PFSK-1 (cell line): ENCODE measurements at regions not wholly inside any gene's neighbourhood (a gene's known extent, or its start where the extent isn't known, plus 50 kb on each side); places are given as distances from the start of the nearest gene placed in this dataset.
A peak's percentile ranks its signal among the peaks of the same experiment; 100 is the strongest.

Experiments
- FOXP2 ChIP-seq: optimal IDR thresholded peaks from 2 replicates; pipeline ENCODE3; 2011; ENCODE audit warnings: borderline replicate concordance, control low read depth, inconsistent platforms; ENCODE audit not compliant: insufficient read depth; ENCODE audit errors: extremely low read length, extremely low read depth
- POLR2AphosphoS5 ChIP-seq: IDR thresholded peaks from 2 replicates; pipeline ENCODE4 v1.6.1; 2012; ENCODE audit warnings: low read depth, mild to moderate bottlenecking, control low read depth, low read length, moderate library complexity
- REST ChIP-seq, 2 experiments: IDR thresholded peaks; 2 replicates each; pipeline versions ENCODE4 v1.6.1 to v1.8.0; 2011 to 2012; ENCODE audit warnings: low read depth in 2 of 2, low read length in 2 of 2, control low read depth in 1 of 2, inconsistent platforms in 1 of 2, mild to moderate bottlenecking in 1 of 2, moderate library complexity in 1 of 2; ENCODE audit not compliant: insufficient read depth in 1 of 2
- SIN3A ChIP-seq: IDR thresholded peaks from 2 replicates; pipeline ENCODE4 v1.6.1; 2012; ENCODE audit warnings: mild to moderate bottlenecking, low read length, moderate library complexity, borderline replicate concordance; ENCODE audit not compliant: insufficient read depth
- TAF1 ChIP-seq: IDR thresholded peaks from 2 replicates; pipeline ENCODE4 v1.6.1; 2012; ENCODE audit warnings: low read length, control low read depth, borderline replicate concordance; ENCODE audit not compliant: insufficient read depth

- TF ChIP-seq FOXP2 (no peak), POLR2AphosphoS5 (no peak), TAF1 (no peak), SIN3A (no peak), REST (IDR thresholded peaks at IDR 0.05; ENCODE audit: insufficient read depth in 1 of 2, low read depth in 2 of 2, low read length in 2 of 2) (no peak)
Measured at GRCh38 chr1:108059945-108060344, 95.0 kb upstream of the VAV3 start.

GRCh38 chr1:108057541-108057940 lies 92.6 kb upstream of the VAV3 start:
- TF ChIP-seq SIN3A (no peak), FOXP2 (peak; percentile 21)

- no peak for TF ChIP-seq TAF1
- TF ChIP-seq POLR2AphosphoS5, result no peak
- TF ChIP-seq REST (IDR thresholded peaks at IDR 0.05; ENCODE audit: insufficient read depth in 1 of 2, low read depth in 2 of 2, low read length in 2 of 2), result no peak
- no peak for TF ChIP-seq SIN3A
- no peak for TF ChIP-seq FOXP2
Measured at GRCh38 chr1:108056436-108056990, 91.5 kb upstream of the VAV3 start.

GRCh38 chr1:108055387-108055786 lies 90.4 kb upstream of the VAV3 start:
- TF ChIP-seq TAF1 (no peak), FOXP2 (no peak), POLR2AphosphoS5 (no peak), SIN3A (no peak), REST (IDR thresholded peaks at IDR 0.05; ENCODE audit: insufficient read depth in 1 of 2, low read depth in 2 of 2, low read length in 2 of 2) (no peak)

GRCh38 chr1:108054396-108054795 lies 89.4 kb upstream of the VAV3 start:
- TF ChIP-seq REST (IDR thresholded peaks at IDR 0.05; ENCODE audit: insufficient read depth in 1 of 2, low read depth in 2 of 2, low read length in 2 of 2) (no peak), SIN3A (no peak), POLR2AphosphoS5 (no peak), FOXP2 (no peak), TAF1 (no peak)
